ENCODE measurements at regions not wholly inside any gene's neighbourhood (a gene's known extent, or its start where the extent isn't known, plus 50 kb on each side); places are given as distances from the start of the nearest gene placed in this dataset.

DNA sequence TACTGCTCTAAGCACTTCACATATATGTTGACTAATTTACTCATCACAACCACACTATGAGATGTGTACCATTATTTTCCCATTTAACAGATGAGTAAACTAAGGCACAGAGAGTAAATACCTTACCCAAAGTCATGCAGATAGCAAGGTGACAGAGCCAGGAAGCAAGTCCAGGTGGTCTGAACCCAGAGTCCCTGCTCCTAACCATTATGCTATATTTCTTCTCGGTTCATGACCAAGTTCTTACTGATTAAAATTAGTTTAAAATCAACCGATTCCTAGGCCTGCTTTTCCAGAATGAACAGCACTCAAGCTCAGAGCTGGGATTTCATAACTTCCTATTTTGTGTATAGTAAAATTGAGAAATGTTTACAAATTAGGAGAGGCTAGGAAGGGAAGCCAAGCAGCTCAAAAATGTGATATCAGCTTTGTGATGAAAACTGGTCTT, 85.5 kb upstream of the EGLN3 start (continued):
- TF ChIP-seq, protein P1, sequence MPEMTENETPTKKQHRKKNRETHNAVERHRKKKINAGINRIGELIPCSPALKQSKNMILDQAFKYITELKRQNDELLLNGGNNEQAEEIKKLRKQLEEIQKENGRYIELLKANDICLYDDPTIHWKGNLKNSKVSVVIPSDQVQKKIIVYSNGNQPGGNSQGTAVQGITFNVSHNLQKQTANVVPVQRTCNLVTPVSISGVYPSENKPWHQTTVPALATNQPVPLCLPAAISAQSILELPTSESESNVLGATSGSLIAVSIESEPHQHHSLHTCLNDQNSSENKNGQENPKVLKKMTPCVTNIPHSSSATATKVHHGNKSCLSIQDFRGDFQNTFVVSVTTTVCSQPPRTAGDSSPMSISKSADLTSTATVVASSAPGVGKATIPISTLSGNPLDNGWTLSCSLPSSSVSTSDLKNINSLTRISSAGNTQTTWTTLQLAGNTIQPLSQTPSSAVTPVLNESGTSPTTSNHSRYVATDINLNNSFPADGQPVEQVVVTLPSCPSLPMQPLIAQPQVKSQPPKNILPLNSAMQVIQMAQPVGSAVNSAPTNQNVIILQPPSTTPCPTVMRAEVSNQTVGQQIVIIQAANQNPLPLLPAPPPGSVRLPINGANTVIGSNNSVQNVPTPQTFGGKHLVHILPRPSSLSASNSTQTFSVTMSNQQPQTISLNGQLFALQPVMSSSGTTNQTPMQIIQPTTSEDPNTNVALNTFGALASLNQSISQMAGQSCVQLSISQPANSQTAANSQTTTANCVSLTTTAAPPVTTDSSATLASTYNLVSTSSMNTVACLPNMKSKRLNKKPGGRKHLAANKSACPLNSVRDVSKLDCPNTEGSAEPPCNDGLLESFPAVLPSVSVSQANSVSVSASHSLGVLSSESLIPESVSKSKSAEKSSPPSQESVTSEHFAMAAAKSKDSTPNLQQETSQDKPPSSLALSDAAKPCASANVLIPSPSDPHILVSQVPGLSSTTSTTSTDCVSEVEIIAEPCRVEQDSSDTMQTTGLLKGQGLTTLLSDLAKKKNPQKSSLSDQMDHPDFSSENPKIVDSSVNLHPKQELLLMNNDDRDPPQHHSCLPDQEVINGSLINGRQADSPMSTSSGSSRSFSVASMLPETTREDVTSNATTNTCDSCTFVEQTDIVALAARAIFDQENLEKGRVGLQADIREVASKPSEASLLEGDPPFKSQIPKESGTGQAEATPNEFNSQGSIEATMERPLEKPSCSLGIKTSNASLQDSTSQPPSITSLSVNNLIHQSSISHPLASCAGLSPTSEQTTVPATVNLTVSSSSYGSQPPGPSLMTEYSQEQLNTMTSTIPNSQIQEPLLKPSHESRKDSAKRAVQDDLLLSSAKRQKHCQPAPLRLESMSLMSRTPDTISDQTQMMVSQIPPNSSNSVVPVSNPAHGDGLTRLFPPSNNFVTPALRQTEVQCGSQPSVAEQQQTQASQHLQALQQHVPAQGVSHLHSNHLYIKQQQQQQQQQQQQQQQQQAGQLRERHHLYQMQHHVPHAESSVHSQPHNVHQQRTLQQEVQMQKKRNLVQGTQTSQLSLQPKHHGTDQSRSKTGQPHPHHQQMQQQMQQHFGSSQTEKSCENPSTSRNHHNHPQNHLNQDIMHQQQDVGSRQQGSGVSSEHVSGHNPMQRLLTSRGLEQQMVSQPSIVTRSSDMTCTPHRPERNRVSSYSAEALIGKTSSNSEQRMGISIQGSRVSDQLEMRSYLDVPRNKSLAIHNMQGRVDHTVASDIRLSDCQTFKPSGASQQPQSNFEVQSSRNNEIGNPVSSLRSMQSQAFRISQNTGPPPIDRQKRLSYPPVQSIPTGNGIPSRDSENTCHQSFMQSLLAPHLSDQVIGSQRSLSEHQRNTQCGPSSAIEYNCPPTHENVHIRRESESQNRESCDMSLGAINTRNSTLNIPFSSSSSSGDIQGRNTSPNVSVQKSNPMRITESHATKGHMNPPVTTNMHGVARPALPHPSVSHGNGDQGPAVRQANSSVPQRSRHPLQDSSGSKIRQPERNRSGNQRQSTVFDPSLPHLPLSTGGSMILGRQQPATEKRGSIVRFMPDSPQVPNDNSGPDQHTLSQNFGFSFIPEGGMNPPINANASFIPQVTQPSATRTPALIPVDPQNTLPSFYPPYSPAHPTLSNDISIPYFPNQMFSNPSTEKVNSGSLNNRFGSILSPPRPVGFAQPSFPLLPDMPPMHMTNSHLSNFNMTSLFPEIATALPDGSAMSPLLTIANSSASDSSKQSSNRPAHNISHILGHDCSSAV (CRISPR knock-in tag; IDR thresholded peaks at IDR 0.05; ENCODE audit: borderline replicate concordance): no peak
- TF ChIP-seq SNRNP70 (IDR thresholded peaks at IDR 0.05; ENCODE audit: low read depth, low read length): no peak
- TF ChIP-seq ELF4 (CRISPR knock-in tag; IDR thresholded peaks at IDR 0.05; ENCODE audit: borderline replicate concordance): no peak
- TF ChIP-seq SMAD3 (CRISPR knock-in tag; IDR thresholded peaks at IDR 0.05): no peak
- TF ChIP-seq ZMYM3 (CRISPR knock-in tag; IDR thresholded peaks at IDR 0.05): peak; percentile 83
- no peak for TF ChIP-seq SRSF1 (optimal IDR thresholded peaks at IDR 0.05; ENCODE audit: low read depth, low read length)
- TF ChIP-seq HCFC1 (IDR thresholded peaks at IDR 0.05; ENCODE audit: low read depth, low read length): no peak
- TF ChIP-seq STAT5B (CRISPR knock-in tag; IDR thresholded peaks at IDR 0.05): no peak
- TF ChIP-seq CCDC6 (CRISPR knock-in tag; IDR thresholded peaks at IDR 0.05): no peak
- TF ChIP-seq, protein P2, sequence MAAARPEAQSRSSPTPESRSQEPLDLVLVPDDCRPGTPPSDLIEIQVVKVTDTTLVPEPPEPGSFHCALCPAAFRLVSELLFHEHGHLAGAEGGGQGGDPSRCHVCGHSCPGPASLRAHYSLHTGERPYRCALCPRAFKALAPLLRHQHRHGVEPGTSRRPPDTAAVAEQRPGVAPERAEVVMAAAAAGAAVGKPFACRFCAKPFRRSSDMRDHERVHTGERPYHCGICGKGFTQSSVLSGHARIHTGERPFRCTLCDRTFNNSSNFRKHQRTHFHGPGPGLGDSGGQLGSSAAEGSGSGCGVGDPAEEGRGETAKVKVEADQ (CRISPR knock-in tag; IDR thresholded peaks at IDR 0.05; ENCODE audit: borderline replicate concordance): 0 out of 2 replicates have a peak, but pooled peaks have one; percentile 26
- no peak for TF ChIP-seq ELF1 (CRISPR knock-in tag; IDR thresholded peaks at IDR 0.05)
- TF ChIP-seq ZNF674 (CRISPR knock-in tag; IDR thresholded peaks at IDR 0.05; ENCODE audit: low read depth): no peak
- TF ChIP-seq, protein P3, sequence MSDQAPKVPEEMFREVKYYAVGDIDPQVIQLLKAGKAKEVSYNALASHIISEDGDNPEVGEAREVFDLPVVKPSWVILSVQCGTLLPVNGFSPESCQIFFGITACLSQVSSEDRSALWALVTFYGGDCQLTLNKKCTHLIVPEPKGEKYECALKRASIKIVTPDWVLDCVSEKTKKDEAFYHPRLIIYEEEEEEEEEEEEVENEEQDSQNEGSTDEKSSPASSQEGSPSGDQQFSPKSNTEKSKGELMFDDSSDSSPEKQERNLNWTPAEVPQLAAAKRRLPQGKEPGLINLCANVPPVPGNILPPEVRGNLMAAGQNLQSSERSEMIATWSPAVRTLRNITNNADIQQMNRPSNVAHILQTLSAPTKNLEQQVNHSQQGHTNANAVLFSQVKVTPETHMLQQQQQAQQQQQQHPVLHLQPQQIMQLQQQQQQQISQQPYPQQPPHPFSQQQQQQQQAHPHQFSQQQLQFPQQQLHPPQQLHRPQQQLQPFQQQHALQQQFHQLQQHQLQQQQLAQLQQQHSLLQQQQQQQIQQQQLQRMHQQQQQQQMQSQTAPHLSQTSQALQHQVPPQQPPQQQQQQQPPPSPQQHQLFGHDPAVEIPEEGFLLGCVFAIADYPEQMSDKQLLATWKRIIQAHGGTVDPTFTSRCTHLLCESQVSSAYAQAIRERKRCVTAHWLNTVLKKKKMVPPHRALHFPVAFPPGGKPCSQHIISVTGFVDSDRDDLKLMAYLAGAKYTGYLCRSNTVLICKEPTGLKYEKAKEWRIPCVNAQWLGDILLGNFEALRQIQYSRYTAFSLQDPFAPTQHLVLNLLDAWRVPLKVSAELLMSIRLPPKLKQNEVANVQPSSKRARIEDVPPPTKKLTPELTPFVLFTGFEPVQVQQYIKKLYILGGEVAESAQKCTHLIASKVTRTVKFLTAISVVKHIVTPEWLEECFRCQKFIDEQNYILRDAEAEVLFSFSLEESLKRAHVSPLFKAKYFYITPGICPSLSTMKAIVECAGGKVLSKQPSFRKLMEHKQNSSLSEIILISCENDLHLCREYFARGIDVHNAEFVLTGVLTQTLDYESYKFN (CRISPR knock-in tag; conservative IDR thresholded peaks at IDR 0.05): no peak
- no peak for TF ChIP-seq PHF20 (CRISPR knock-in tag; IDR thresholded peaks at IDR 0.05)
- no peak for TF ChIP-seq REPIN1 (CRISPR knock-in tag; IDR thresholded peaks at IDR 0.05; ENCODE audit: borderline replicate concordance, low read depth)
- TF ChIP-seq, protein P4, sequence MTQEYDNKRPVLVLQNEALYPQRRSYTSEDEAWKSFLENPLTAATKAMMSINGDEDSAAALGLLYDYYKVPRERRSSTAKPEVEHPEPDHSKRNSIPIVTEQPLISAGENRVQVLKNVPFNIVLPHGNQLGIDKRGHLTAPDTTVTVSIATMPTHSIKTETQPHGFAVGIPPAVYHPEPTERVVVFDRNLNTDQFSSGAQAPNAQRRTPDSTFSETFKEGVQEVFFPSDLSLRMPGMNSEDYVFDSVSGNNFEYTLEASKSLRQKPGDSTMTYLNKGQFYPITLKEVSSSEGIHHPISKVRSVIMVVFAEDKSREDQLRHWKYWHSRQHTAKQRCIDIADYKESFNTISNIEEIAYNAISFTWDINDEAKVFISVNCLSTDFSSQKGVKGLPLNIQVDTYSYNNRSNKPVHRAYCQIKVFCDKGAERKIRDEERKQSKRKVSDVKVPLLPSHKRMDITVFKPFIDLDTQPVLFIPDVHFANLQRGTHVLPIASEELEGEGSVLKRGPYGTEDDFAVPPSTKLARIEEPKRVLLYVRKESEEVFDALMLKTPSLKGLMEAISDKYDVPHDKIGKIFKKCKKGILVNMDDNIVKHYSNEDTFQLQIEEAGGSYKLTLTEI (CRISPR knock-in tag; conservative IDR thresholded peaks at IDR 0.05): no peak

Measured in HepG2 (cell line).